AG04450 (cell line): ENCODE measurements at regions not wholly inside any gene's neighbourhood (a gene's known extent, or its start where the extent isn't known, plus 50 kb on each side); places are given as distances from the start of the nearest gene placed in this dataset.

Source experiments
- CTCF ChIA-PET: fragments of 300-600, 350-600 bp; formaldehyde crosslinking; extraction: SDS; loops from one replicate; lab custom pipeline; 2022; ENCODE audit warnings: antibody characterized with exemption, inconsistent platforms; lab: Charles Lee
- POLR2A ChIA-PET: fragments of 350-600 bp; formaldehyde crosslinking; extraction: SDS; loops from one replicate; lab custom pipeline; 2021; ENCODE audit warnings: antibody characterized with exemption, inconsistent platforms; lab: Yijun Ruan, JAX
- DNase-seq: peaks from one replicate; pipeline ENCODE4 v3.0.0-alpha.2; 2011; ENCODE audit warnings: low read depth, low spot score
- H3K27ac ChIP-seq: one replicate; pipeline ENCODE4 v1.5.1; 2012; ENCODE audit warnings: low read depth, low read length, control low read depth
- H3K27me3 ChIP-seq: one replicate; pipeline ENCODE4 v1.6.0; 2012; ENCODE audit warnings: low read length; ENCODE audit not compliant: control insufficient read depth, insufficient read depth
- H3K4me3 ChIP-seq: 2 replicates; pipeline ENCODE4 v1.5.1; 2011; ENCODE audit warnings: mild to moderate bottlenecking, low read depth, low read length, control low read depth
- H3K9me3 ChIP-seq: 2 replicates; pipeline ENCODE4 v1.5.1; 2012; ENCODE audit warnings: low read length; ENCODE audit not compliant: control insufficient read depth, insufficient read depth
- CTCF ChIP-seq: IDR thresholded peaks from 2 replicates; pipeline ENCODE4 v1.5.1; 2011; ENCODE audit warnings: low read depth, low read length, control low read depth, inconsistent platforms

GRCh38 chr15:55035749-55036148 lies 161.0 kb downstream of the RSL24D1 start:
- ChIA-PET POLR2A (no interaction called here), CTCF (no interaction called here)
- Histone ChIP-seq H3K27ac (no peak overlapping the region), H3K4me3 (no peak overlapping the region), H3K27me3 (no peaks in the 10 kb centered on the region), H3K9me3 (no peaks in the 10 kb centered on the region)
- no peak for TF ChIP-seq CTCF
- no peak for DNase-seq

GRCh38 chr15:55033574-55033973 lies 163.2 kb downstream of the RSL24D1 start:
- CTCF ChIA-PET, result no interaction called here
- Histone ChIP-seq H3K27me3 (no peaks in the 10 kb centered on the region), H3K27ac (no peak overlapping the region), H3K4me3 (no peak overlapping the region), H3K9me3 (no peaks in the 10 kb centered on the region)
- POLR2A ChIA-PET, result no interaction called here
- DNase-seq, result no peak
- TF ChIP-seq CTCF, result no peak

- Histone ChIP-seq H3K27ac (no peak overlapping the region), H3K27me3 (no peaks in the 10 kb centered on the region), H3K4me3 (no peak overlapping the region), H3K9me3 (no peaks in the 10 kb centered on the region)
- ChIA-PET POLR2A (no interaction called here), CTCF (no interaction called here)
- no peak for DNase-seq
- TF ChIP-seq CTCF, result no peak
Measured at GRCh38 chr15:55031727-55032126, 165.0 kb downstream of the RSL24D1 start.

GRCh38 chr15:55026381-55026780 lies 170.4 kb downstream of the RSL24D1 start:
- ChIA-PET CTCF (no interaction called here), POLR2A (no interaction called here)
- Histone ChIP-seq H3K9me3 (peaks cover 3% of the 10 kb centered on the region; the same call in 1 of the 2 replicates), H3K27ac (no peak overlapping the region), H3K27me3 (no peaks in the 10 kb centered on the region), H3K4me3 (no peak overlapping the region)
- TF ChIP-seq CTCF, result no peak
- DNase-seq, result no peak

GRCh38 chr15:55017635-55018034 lies 179.1 kb downstream of the RSL24D1 start:
- no peak overlapping the region for H3K27ac ChIP-seq
- no peak overlapping the region for H3K4me3 ChIP-seq
- ChIA-PET POLR2A (no interaction called here), CTCF (interaction anchor here (0.7 kb wide), 1 partner anchor 108 kb away, joined by 4 read pairs; no protein-coding TSS in a partner anchor)
- H3K9me3 ChIP-seq, result peaks cover 3% of the 10 kb centered on the region; the same call in 1 of the 2 replicates
- H3K27me3 ChIP-seq, result no peaks in the 10 kb centered on the region
- TF ChIP-seq CTCF, result no peak
- DNase-seq, result no peak
